Right kidney (tissue), 1 donor: ENCODE measurements at regions not wholly inside any gene's neighbourhood (a gene's known extent, or its start where the extent isn't known, plus 50 kb on each side); places are given as distances from the start of the nearest gene placed in this dataset.
A peak's percentile ranks its signal among the peaks of the same experiment; 100 is the strongest.

Experiments
- DNase-seq: peaks from one replicate; pipeline ENCODE4 v3.0.0-alpha.2; 2016

- DNase-seq, result no peak
Observed at GRCh38 chr18:41458376-41458775, 496.7 kb upstream of the PIK3C3 start.

GRCh38 chr18:41457765-41458326 is 497.2 kb upstream of the PIK3C3 start:
- no peak for DNase-seq

- DNase-seq, result no peak
Observed at GRCh38 chr18:41456831-41457230, 498.2 kb upstream of the PIK3C3 start.

GRCh38 chr18:41449612-41450011 is 505.4 kb upstream of the PIK3C3 start:
- no peak for DNase-seq

- no peak for DNase-seq
Observed at GRCh38 chr18:41444943-41445342, 510.1 kb upstream of the PIK3C3 start.

GRCh38 chr18:41436772-41437171 is 518.3 kb upstream of the PIK3C3 start:
- no peak for DNase-seq

GRCh38 chr18:41418598-41418997 is 536.4 kb upstream of the PIK3C3 start:
- DNase-seq, result no peak

- DNase-seq, result no peak
Observed at GRCh38 chr18:41416044-41416443, 539.0 kb upstream of the PIK3C3 start.

GRCh38 chr18:41410006-41410405 is 545.0 kb upstream of the PIK3C3 start:
- DNase-seq, result no peak

- no peak for DNase-seq
Observed at GRCh38 chr18:41406834-41407233, 548.2 kb upstream of the PIK3C3 start.

- no peak for DNase-seq
Observed at GRCh38 chr18:41396861-41397260, 558.2 kb upstream of the PIK3C3 start.

GRCh38 chr18:41396211-41396610 is 558.8 kb upstream of the PIK3C3 start:
- no peak for DNase-seq

- DNase-seq, result no peak
Observed at GRCh38 chr18:41395695-41396094, 559.3 kb upstream of the PIK3C3 start.

GRCh38 chr18:41391616-41392595 is 563.1 kb upstream of the PIK3C3 start:
- DNase-seq, result peak; percentile 60

GRCh38 chr18:41390309-41390708 is 564.7 kb upstream of the PIK3C3 start:
- DNase-seq, result no peak

- DNase-seq, result peak; percentile 22
Observed at GRCh38 chr18:41378598-41378997, 576.4 kb upstream of the PIK3C3 start.

GRCh38 chr18:41373612-41374011 is 581.4 kb upstream of the PIK3C3 start:
- DNase-seq, result no peak

- DNase-seq, result no peak
Observed at GRCh38 chr18:41372046-41372665, 582.9 kb upstream of the PIK3C3 start.

GRCh38 chr18:41371156-41372045 is 583.6 kb upstream of the PIK3C3 start:
- no peak for DNase-seq

- no peak for DNase-seq
Observed at GRCh38 chr18:41370740-41371139, 584.3 kb upstream of the PIK3C3 start.

- DNase-seq, result no peak
Observed at GRCh38 chr18:41357708-41358107, 597.3 kb upstream of the PIK3C3 start.
